HG03460 (cell line): ENCODE measurements at regions not wholly inside any gene's neighbourhood (a gene's known extent, or its start where the extent isn't known, plus 50 kb on each side); places are given as distances from the start of the nearest gene placed in this dataset.

Source experiments
- ATAC-seq: cut with Tn5 transposase; IDR thresholded peaks from one replicate; pipeline ENCODE4 v1.9.1; 2021; ENCODE audit not compliant: unreplicated experiment

DNA sequence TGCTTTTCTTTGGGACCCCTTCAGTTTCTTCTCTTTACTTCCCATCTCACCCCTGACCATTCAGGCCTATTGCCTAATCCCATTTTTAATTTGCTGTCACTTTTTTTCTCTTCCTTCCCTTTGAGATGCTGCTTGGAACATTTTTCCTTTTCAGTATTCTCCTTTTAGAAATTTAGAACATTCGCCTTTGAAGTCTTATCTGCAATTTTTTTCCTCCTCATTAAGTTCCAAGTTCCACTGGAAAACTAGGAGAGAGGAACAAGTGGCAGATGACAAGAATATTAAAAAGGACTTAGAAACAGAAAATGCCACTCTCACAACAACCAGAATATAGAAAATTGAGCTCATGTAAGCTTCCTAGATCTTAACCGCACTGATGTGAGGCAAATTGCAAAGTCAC is 126.6 kb downstream of the PSMG1 start:
- no peak for ATAC-seq

DNA sequence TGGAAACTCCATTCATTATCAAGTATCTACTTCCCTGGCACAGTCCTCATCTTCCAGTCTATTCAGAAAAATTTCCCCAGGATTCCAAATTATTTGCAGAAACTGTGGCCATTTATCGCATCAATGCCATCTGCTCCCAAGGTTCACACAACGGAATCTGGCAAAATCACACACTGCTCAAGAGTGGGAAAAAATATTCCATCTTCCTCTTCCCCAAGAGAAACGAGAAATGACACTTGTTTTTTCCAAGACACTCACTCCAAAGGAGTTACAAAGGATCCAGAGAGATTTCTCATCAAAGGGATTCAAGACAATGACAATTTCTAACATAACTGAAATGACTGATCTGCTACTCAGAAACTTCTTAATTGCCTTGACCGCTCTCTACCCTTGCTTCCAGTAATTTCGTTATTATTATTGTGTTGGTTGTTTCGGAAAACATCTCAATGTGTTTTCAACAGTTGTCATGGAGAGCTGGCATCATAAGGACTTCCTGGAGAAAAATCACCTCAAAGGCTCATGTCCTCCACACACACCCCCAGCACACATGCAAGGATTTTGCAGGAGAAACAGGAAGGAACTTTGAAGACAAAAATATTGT is 128.0 kb downstream of the PSMG1 start:
- no peak for ATAC-seq

DNA sequence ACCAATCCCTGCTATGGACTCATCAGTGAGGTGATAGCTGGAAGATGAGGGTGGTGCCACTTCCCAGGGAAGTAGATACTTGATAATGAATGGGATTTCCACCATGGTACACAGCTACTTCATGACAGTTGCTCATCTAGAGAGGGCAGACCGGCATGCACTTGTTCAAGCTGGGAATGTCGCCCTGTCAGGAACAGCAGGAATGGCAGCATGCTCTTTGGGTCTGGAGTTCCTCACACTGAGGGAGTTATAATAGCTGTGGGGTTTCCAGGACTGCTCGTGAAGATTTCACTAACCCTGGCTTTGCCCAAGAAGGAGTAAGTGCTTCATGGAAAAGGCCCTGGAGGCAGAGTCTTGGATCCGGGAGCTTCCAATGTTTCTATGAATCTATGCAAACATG is 129.2 kb downstream of the PSMG1 start:
- ATAC-seq, result no peak

DNA sequence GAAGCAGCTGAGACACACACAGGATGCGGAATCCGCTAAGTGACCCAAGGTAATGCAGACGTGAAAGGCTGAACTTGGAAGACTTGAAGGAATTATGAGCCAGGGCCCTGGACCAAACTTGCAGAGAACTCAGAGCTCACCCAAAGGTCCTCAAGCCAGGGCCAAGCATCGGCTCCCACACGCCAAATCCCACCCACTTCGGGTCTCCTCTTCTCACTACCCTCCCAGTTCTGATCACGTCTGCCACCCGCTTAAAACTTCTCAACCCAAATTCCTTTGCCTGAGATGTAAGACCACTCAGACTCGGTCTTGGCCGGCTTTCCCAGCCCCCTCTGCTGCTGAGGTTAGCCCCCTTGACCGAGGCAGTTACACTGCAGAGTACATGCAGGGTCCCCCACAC is 130.1 kb downstream of the PSMG1 start:
- ATAC-seq, result no peak

DNA sequence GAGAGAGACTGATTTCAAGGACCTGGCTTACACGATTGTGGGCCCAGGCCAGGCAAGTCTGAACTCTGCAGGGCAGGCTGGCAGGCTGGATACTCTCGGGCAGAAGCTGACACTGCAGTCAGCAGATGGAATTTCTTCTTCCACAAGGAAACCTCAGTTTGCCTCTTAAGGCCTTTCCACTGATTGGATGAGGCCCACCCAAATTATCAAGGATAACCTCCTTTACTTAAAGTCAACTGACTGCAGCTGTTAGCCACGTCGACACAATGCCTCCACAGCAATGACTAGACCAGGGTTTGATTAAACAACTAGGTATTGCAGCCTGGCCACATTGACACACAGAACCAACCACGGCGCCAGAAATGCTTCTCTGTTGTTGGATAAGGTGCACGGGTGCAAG is 130.5 kb downstream of the PSMG1 start:
- ATAC-seq, result no peak

DNA sequence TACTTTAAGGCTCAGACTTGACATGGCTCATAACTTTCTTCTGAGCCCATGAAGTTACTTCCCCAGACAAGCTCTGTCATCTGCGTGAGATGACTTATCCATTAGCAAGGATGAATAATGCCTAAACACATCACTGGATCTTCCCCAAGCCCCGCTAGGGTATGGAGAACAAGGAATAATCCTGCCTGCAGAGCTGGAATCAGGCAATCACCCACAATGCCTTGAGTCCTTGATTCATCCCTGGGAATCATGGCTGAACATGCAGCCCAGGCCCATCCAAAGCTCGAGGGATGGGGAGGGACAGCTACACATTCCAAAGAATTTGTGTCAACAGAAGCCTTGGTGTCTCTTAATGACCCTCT is 131.7 kb downstream of the PSMG1 start:
- ATAC-seq, result no peak

DNA sequence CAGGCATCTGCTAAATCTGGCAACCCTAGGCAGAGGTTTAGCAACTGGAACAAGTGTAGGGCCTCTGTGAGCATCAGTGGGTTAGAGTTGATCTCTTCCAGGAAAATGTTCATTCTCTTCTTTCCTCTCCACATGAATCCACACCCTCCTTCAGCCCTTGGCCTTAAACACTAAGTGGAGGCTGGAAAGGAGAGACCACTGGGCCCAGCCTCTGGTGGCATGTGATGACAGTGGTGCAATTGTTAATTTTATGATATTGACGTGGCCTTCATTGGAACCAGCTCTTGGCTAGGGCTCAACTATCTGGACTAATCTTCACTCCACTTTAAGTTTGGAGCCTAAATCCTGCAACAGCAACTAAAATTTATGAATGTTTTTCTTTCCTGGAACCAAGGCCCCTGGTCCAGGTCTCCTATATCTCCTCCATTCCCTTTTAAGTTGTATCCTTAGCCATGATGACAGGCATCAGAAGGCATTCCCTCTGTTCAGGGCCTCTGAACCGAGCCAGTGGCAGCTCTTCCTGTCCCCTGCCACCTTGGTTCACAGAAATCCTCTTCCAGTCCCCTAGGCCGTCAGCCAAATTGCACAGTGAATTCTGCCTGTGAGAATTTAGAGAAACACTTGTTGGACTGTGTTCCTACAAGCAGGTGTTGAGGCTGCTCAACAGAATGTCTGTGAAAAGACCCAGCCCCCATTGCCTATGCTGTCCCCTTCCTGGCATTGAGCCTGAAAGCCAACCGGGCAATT is 132.2 kb downstream of the PSMG1 start:
- no peak for ATAC-seq

DNA sequence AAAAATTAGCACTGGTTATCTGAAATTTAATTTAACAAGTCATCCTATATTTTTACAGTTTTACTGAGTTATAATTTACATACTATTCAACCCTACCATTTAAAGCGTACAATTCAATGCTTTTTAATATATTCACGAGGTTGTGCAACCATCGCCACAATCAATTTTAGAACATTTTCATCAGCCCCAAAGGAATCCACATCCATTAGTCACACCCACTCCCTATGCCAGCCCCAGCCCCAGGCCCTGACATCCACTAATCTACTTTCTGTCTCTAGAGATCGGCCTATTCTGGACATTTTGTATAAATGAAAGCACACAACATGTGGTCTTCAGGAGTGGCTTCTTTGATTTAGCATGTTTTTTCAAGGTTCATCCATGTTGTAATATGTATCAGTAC is 134.7 kb downstream of the PSMG1 start:
- ATAC-seq, result no peak

DNA sequence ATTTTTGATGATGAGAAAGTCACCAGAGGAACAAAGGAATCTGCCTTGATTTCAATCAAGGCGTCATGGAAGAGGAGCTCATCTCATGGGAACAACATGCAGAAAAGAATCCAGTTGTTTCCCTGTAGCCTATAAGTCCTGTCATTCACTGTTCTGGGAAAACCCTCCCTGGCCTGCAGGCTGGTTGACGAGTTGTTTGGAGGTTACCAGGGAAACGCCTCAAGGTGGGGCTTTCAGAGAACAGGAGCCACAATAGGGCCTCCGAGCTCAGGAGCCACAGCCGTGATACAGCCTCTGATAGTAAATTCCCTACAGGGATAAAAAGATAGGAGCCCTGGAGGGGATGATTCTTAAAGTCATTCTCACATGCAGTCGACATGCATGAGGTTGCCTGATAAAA is 135.2 kb downstream of the PSMG1 start:
- no peak for ATAC-seq

DNA sequence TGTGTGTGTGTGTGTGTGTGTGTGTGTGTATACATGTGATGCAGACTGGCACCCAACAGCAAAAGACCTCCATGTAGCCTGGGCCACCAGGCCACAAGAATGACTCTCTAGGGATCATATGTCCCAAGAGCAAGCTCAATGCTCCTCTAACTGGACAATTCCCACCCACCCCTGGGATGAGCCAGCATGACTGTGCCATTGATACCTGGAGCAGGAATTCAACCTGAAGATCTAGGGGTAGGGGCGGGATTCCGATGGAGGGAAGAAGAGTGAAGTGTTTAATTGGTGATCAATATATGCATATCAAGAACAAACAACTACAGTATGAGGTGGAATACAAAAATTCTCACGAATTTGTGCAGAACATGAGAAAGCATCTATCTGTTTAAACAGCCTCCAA is 136.2 kb downstream of the PSMG1 start:
- ATAC-seq, result no peak

DNA sequence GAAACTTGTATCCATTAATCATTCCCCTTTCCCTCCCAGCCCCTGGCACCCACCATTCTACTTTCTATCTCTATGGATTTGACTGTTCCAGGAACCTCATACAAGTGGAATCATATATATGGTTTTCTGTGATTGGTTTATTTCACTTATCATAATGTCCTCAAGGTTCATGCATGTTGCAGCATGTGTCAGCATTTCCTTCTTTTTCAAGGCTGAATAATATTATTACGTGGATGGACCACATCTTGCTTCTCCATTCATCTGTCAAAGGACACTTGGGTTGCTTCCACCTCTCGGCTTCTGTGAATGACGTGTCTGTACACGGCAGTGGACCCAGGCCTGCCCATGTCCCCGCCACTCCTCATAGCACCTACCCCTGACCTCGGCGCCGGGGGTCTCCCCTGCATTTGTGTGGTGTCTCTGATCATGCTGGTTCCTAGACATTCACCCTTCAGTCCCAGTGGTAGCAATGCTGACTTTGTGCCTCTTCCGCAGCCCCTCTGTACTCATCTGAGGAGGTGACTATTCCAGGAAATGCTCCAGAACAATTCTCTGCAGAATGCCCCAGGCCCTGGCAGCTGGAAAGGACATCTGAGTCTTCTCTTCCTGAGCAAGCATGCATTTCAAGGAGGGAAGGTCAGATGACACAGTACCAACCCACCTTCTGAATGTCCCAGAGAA is 136.9 kb downstream of the PSMG1 start:
- ATAC-seq, result no peak

DNA sequence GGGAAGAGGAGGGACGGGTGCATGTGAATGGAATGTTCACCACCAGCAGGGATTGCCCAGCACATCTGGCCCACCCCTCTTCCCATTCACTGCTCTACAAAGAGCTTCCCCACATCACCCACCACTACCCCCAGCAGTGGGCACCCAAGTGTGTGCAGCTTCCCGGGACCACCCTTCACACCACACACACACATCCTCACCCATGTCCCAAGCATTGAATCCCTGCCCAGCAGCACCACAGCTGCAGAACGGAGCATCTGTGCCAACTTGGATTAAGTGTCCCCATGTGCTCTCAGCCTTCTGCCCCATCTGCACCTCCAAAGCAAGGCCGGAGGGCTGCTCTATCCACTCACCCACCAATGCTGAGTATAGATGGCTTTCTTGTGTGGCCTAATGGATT is 141.4 kb downstream of the PSMG1 start:
- ATAC-seq, result no peak

DNA sequence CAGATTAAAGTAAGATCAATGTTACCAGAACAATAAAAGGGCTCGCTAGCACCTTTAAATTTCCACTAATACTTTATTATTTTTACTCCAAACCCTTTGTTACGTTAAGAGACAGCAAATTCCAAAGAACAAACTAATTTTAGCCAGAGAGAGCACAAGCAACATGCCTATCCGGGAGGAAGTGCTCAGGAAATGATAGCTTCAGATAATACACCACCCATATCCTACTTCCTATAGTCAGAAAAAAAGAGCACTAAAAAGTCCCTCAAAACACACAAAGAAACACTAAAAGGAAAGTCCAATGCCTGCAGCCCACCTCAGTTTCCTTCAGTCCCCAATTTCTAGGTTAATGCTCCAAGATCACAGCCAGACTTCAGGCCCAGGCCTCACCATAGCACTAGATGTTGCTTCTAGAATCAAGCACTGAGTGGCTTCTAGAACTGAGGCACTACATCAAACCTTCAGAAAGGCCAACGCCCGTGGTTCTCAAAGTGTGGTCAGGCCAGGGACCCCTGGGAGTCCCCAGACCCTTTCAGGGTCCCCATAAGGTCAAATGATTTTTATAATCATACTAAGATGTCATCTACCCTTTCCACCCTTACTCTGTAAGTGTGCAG is 142.6 kb downstream of the PSMG1 start:
- no peak for ATAC-seq

DNA sequence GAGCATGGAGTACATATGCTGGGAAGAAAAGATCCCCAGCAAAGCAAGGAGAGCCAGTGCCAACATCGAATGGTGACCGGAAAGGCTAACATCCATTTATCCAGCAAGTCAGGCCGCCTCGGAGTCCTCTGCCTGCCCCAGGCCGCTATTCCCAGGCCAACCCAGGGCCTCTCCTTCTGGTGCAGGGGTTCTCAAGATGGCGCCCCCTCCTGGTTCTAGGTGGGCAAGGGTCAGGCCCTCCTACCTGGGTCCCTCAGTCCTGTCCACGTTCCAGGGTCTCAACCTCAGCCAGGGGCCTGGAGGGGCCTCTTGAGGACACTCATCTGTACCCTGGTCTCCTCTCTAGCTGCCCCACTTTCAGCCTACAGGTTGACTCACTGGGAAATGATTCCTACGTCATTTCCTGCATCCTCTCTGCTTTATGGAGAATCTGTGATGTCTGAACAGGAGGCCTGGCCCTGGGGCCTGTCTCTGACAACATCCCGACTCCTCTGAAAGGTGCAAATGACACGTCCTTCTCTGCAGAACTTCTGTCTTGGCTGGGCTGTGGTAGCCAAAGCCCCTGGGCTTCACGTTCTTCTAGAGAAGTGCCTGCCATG is 145.3 kb downstream of the PSMG1 start:
- no peak for ATAC-seq

DNA sequence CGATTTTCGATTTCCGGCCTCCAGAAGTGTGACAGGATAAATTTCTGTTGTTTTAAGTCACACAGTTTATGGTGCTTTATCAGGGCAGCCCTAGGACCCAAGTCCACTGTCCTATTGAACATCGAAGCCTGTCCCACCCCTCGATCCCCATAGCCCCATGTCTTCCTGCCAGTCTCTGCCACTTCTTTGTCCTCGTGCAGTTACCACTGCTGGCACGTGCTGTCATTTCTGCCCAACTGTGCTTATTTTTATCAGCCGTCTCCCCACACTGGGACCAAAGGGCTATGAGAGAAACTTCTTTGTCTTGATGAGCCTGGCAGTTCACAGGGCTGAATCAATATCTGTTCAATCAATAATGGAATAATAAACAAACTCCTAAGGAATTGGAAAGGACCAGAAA is 146.7 kb downstream of the PSMG1 start:
- ATAC-seq, result no peak

DNA sequence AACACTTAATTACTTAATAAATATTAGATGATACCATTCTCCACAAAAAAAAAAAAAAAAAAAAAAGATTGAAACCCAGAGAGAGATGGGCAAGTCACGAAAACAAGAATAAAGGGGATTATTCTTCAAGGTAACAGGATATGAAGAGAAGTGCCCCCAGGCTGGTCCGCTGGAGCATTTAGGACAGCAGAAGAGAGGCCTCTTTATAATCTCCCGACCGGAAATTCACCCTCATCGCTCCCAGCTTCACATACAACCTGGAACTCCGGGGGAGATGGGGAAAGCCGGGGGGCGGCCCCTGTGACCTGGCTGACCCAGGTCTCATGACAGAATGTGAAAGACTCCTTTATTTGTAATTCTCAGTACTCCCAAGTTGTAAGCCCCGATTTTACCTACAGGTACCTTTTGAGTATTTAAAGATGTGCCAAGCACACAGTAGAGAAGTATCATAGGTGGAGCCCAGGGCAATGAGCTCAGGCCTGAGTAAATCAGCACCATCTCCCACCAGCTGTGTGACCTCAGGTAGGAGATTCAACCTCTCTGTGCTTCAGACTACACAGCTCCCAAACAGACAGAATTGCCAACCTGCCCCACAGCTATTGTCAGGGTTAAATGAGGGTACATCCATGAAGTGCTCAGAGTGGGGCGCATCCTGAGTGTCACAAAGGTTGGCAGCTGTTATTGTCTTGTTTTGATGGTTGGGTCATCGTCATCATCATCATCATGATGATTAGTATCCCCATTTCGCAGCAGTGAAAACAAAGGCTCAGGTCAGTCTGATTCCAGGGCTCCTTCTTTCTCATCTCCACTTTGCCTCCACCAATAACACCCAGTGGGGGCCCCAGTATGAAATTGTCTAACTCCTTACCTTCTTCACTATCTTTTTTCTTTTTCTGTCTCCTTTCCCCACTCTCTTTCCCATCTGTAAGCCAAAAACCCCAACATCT is 148.4 kb downstream of the PSMG1 start:
- no peak for ATAC-seq

DNA sequence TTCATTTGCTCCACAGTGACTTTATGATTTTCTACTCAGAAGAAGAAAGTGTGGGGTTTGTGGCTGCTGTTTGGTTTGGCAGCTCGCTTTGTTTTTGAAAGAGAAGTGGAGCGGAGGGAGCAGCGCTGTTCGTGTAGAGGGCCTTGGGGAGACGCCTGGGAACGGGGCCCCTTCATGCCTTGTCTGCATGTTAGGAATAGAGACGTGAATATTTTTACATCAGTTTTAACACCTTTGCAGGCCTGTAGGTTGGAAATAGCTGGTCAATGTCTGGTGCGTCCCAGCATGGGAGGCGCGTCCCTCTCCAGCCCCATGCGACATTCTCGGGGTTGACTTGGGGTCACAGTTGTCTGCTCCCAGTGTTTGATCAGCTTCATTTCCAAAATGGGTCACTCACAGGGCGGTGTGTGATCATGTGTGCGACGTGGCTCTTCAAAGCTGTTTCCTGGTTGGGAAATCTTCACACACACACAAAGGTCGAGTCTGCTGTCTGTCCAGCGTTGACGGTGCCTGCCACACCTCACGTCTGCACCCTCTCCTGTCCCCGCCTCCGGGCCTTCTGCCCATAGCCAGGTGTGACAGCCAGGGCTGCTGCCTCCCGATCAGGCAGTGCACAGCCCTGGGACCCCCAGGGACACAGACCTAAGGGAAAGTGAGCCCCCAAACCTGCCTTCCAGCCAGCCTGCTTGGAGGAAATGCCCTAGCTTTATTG is 149.2 kb downstream of the PSMG1 start:
- ATAC-seq, result no peak

DNA sequence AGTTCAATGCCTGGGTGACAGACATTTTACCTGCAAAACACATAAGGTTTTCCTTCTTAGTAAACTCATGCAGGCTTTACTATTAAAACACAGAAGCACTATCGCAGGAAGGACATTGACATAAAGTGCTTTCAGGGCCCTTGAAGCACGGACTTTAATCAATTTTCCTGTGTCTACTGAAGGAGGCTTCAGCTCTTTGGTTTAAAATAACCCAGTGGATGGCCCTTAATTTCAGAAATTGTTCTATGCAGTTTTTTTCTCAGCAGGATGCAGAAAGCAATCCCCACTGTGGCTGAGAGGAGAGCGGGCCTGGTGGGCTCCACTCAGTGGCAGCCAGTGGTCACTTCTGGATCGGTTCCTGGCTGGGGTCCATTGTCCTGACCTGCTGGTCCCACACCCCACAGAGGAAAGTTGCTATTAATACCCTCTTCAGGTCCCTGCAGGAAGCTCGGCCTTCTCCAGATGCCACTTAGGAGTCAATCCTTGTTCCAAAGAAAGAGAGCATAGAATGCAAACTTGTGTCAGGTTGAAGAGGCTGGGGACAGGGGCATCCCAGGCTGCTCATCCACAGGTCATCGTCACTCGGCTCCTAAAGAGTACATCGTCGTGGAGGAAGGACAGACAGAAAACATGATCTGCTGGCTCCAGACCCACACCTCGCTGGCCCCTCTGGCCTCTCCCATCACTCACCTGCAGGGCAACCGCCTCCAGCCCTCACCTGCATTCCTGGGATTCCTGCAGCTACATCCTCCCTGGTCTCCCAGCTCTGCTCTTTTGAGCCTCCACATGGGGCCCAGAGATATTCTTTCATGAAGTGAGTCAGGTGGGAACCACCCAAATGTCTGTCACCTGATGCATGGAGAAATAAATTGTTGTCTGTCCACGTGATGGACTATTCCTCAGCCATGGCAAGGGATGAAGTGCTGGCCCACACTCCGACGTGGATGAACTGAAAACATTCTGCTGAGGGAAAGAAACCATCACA is 153.1 kb downstream of the PSMG1 start:
- ATAC-seq, result no peak
